CD4-positive, CD25-positive, alpha-beta regulatory T cell (primary cell): ENCODE measurements at regions not wholly inside any gene's neighbourhood (a gene's known extent, or its start where the extent isn't known, plus 50 kb on each side); places are given as distances from the start of the nearest gene placed in this dataset.

Source experiments
- ATAC-seq, 2 donors: fragments of 150-1000 bp; cut with Tn5 transposase; one replicate each; pipeline ENCODE4 v1.10.0; 2021; ENCODE audit warnings: low read depth in 2 of 2, moderate number of reproducible peaks in 2 of 2, moderate library complexity in 1 of 2
- DNase-seq, 3 donors: peaks; one replicate each; pipeline versions ENCODE4 v3.0.0 to v3.0.0-alpha.2; 2012 to 2022; ENCODE audit warnings: mixed read lengths in 1 of 3
- H3K27ac ChIP-seq: one replicate; pipeline ENCODE4 v1.7.0; 2013; ENCODE audit warnings: mild to moderate bottlenecking, low read length; ENCODE audit not compliant: insufficient read depth, poor library complexity, severe bottlenecking
- H3K27me3 ChIP-seq: one replicate; pipeline ENCODE4 v1.7.0; 2013; ENCODE audit warnings: low read length; ENCODE audit not compliant: control insufficient read depth, insufficient read depth
- H3K36me3 ChIP-seq: one replicate; pipeline ENCODE4 v1.7.0; 2013; ENCODE audit warnings: mild to moderate bottlenecking, low read length, moderate library complexity; ENCODE audit not compliant: control insufficient read depth, insufficient read depth
- H3K4me1 ChIP-seq: 2 replicates; pipeline ENCODE4 v1.7.0; 2013; ENCODE audit warnings: mild to moderate bottlenecking, low read length; ENCODE audit not compliant: insufficient read depth, control insufficient read depth, poor library complexity, severe bottlenecking
- H3K4me3 ChIP-seq: one replicate; pipeline ENCODE4 v1.7.0; 2013; ENCODE audit warnings: low read depth, mild to moderate bottlenecking, low read length, moderate library complexity
- H3K9me3 ChIP-seq, 2 experiments: 1 replicate in 1 of 2; 2 replicates in 1 of 2; pipeline ENCODE4 v1.7.0; 2013; ENCODE audit warnings: low read length in 2 of 2, mild to moderate bottlenecking in 1 of 2, moderate library complexity in 1 of 2; ENCODE audit not compliant: control insufficient read depth in 2 of 2
- H3K27ac Mint-ChIP-seq, 3 donors: one replicate each; pipeline ENCODE4 v1.8.0; 2020 to 2022; ENCODE audit warnings: mild to moderate bottlenecking in 3 of 3, mixed read lengths in 3 of 3, moderate library complexity in 2 of 3
- H3K27me3 Mint-ChIP-seq: one replicate; pipeline ENCODE4 v1.8.0; 2022; ENCODE audit warnings: mild to moderate bottlenecking, mixed read lengths
- H3K36me3 Mint-ChIP-seq: one replicate; pipeline ENCODE4 v1.8.0; 2020; ENCODE audit warnings: mixed read lengths
- H3K4me1 Mint-ChIP-seq, 4 donors: one replicate each; pipeline ENCODE4 v1.8.0; 2020 to 2022; ENCODE audit warnings: mixed read lengths in 4 of 4, mild to moderate bottlenecking in 1 of 4
- H3K4me3 Mint-ChIP-seq, 4 donors: one replicate each; pipeline ENCODE4 v1.8.0; 2020 to 2022; ENCODE audit warnings: mild to moderate bottlenecking in 4 of 4, mixed read lengths in 4 of 4, moderate library complexity in 3 of 4
- H3K9me3 Mint-ChIP-seq, 7 donors: one replicate each; pipeline ENCODE4 v1.8.0; 2020 to 2022; ENCODE audit warnings: mixed read lengths in 7 of 7, mild to moderate bottlenecking in 3 of 7, moderate library complexity in 2 of 7

DNA sequence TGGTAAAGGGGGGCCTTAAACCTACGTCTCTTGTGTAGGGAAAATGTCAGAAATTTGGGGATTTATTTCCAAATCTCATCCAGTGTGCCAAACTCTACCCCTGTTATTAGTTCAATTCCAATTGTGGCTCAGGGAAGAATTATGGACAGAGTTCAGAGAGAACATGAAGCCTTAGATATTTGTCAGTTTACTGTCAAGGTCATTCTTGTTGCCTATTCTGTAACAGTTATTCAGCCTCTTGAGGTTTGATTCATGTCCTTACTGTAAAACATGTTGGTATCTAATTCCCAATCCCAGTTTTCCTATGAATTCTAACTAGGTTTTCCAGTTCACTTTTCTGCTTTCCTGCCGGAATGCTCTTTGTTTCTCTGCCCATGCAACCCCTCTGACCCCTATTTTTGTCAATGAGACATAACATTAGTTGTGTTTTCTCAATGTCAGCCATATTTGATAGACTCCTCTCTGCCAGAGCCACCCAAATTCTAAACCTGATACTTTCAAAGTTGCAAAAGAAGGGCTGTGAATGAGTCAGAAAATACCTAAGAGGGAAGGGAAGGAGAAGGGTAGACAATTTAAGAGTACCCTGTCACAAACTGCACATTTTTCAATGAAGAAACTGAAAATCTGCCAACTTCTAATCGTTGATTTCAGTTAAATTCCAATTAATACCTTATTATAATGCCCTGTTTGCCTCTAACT is 52.4 kb downstream of the ATOSA start:
- no peaks in the 10 kb centered on the region for H3K9me3 ChIP-seq
- no peaks in the 10 kb centered on the region for H3K27me3 ChIP-seq
- H3K27me3 Mint-ChIP-seq: no peaks in the 10 kb centered on the region
- peaks cover 45% of the 10 kb centered on the region for H3K36me3 Mint-ChIP-seq
- no peaks in the 10 kb centered on the region for H3K9me3 Mint-ChIP-seq
- H3K36me3 ChIP-seq: peaks cover 78% of the 10 kb centered on the region
- peaks cover 15 to 31% (median 26%) of the 10 kb centered on the region in 4 donors for H3K4me1 Mint-ChIP-seq
- DNase-seq (no peak), ATAC-seq (no peak)
- H3K4me3 Mint-ChIP-seq: no peak overlapping the region
- no peaks in the 10 kb centered on the region for H3K4me1 ChIP-seq
- H3K27ac ChIP-seq: no peak overlapping the region
- no peak overlapping the region for H3K4me3 ChIP-seq
- H3K27ac Mint-ChIP-seq: peak overlapping the region in 1 of 3 donors; percentile 33

GRCh38 chr15:52624262-52624661 is 54.9 kb downstream of the ATOSA start:
- no peaks in the 10 kb centered on the region for H3K27me3 Mint-ChIP-seq
- peaks cover 45% of the 10 kb centered on the region for H3K36me3 Mint-ChIP-seq
- H3K36me3 ChIP-seq: peaks cover 82% of the 10 kb centered on the region

DNA sequence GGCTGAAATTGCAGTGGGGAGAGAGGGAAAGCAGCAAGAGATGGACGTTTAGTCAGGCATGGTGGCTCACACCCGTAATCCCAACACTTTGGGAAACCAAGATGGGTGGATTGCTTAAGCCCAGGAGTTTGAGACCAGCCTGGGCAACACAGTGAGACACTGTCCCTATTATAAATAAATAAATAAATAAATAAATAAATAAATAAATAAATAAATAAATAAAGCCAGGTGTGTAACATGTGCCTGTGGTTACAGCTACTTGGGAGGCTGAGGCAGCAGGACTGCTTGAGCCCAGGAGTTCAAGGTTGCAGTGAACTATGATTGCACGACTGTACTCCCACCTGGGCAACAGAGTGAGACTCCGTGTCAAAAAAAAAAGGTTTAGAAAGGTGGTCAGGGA is 54.0 kb upstream of the ARPP19 start:
- Mint-ChIP-seq H3K36me3 (peaks cover 54% of the 10 kb centered on the region), H3K9me3 (no peaks in the 10 kb centered on the region), H3K4me1 (peaks cover 16 to 30% (median 21%) of the 10 kb centered on the region in 4 donors), H3K4me3 (no peak overlapping the region), H3K27me3 (no peaks in the 10 kb centered on the region), H3K27ac (peak overlapping the region in 1 of 3 donors; percentile 14)
- H3K27me3 ChIP-seq: no peaks in the 10 kb centered on the region
- no peaks in the 10 kb centered on the region for H3K4me1 ChIP-seq
- peaks cover 84% of the 10 kb centered on the region for H3K36me3 ChIP-seq
- DNase-seq: no peak
- no peaks in the 10 kb centered on the region for H3K9me3 ChIP-seq
- no peak overlapping the region for H3K27ac ChIP-seq
- ATAC-seq: no peak
- H3K4me3 ChIP-seq: no peak overlapping the region

More at GRCh38 chr15:52624262-52624661, 54.9 kb downstream of the ATOSA start:
- Histone ChIP-seq H3K4me1 (no peaks in the 10 kb centered on the region), H3K4me3 (no peak overlapping the region), H3K27me3 (no peaks in the 10 kb centered on the region), H3K27ac (no peak overlapping the region), H3K9me3 (no peaks in the 10 kb centered on the region)
- Mint-ChIP-seq H3K9me3 (no peaks in the 10 kb centered on the region), H3K27ac (no peak overlapping the region), H3K4me1 (peaks cover 18 to 30% (median 21%) of the 10 kb centered on the region in 4 donors), H3K4me3 (no peak overlapping the region)
- ATAC-seq: no peak
- no peak for DNase-seq

GRCh38 chr15:52620496-52620895 is 51.7 kb upstream of the ARPP19 start:
- H3K9me3 ChIP-seq: no peaks in the 10 kb centered on the region
- no peak overlapping the region for H3K27ac ChIP-seq
- no peaks in the 10 kb centered on the region for H3K9me3 Mint-ChIP-seq
- DNase-seq (no peak), ATAC-seq (no peak)
- no peaks in the 10 kb centered on the region for H3K27me3 ChIP-seq
- H3K36me3 Mint-ChIP-seq: peaks cover 39% of the 10 kb centered on the region
- no peak overlapping the region for H3K4me3 ChIP-seq
- H3K4me1 ChIP-seq: no peaks in the 10 kb centered on the region
- no peaks in the 10 kb centered on the region for H3K27me3 Mint-ChIP-seq
- H3K4me3 Mint-ChIP-seq: no peak overlapping the region
- H3K36me3 ChIP-seq: peaks cover 78% of the 10 kb centered on the region
- H3K4me1 Mint-ChIP-seq: peaks cover 5 to 24% (median 17%) of the 10 kb centered on the region in 4 donors
- peak overlapping the region in 1 of 3 donors; percentile 67 for H3K27ac Mint-ChIP-seq
